OCI-LY3 (cell line): ENCODE measurements at regions not wholly inside any gene's neighbourhood (a gene's known extent, or its start where the extent isn't known, plus 50 kb on each side); places are given as distances from the start of the nearest gene placed in this dataset.

Experiments used
- H2AFZ ChIP-seq: fragments of 200-600, 300-600 bp; shearing (Covaris generic); 2 replicates; pipeline ENCODE4 v1.6.0; 2014; ENCODE audit warnings: antibody characterized with exemption, low read depth, low read length
- H3K27ac ChIP-seq: fragments of 200-600, 300-600 bp; sonication (generic); 2 replicates; pipeline ENCODE4 v1.5.1; 2014; ENCODE audit warnings: mild to moderate bottlenecking, low read length, moderate library complexity, mixed read lengths
- H3K27me3 ChIP-seq: fragments of 200-600, 300-600 bp; sonication (generic); 2 replicates; pipeline ENCODE4 v1.6.1; 2014; ENCODE audit warnings: low read depth, low read length, mixed read lengths
- H3K36me3 ChIP-seq: fragments of 200-600, 300-600 bp; sonication (generic); replicated peaks from 2 replicates; pipeline ENCODE3; 2014; ENCODE audit warnings: low read depth, low read length, mixed read lengths
- H3K4me1 ChIP-seq: fragments of 300-600, 200-600 bp; sonication (generic); 2 replicates; pipeline ENCODE4 v1.6.1; 2014; ENCODE audit warnings: low read length, mixed read lengths
- H3K4me2 ChIP-seq: fragments of 200-600, 300-600 bp; sonication (generic); 2 replicates; pipeline ENCODE4 v1.6.1; 2014; ENCODE audit warnings: low read length, mixed read lengths
- H3K4me3 ChIP-seq: fragments of 300-600, 200-600 bp; sonication (generic); 2 replicates; pipeline ENCODE4 v1.5.1; 2014; ENCODE audit warnings: antibody characterized with exemption, mild to moderate bottlenecking, low read length, moderate library complexity
- H3K79me2 ChIP-seq: fragments of 300-600, 200-600 bp; shearing (Covaris generic); 2 replicates; pipeline ENCODE4 v1.6.1; 2014; ENCODE audit warnings: mild to moderate bottlenecking, low read length, mixed read lengths
- H3K9ac ChIP-seq: fragments of 300-600, 200-600 bp; shearing (Covaris generic); 2 replicates; pipeline ENCODE4 v1.6.0; 2014; ENCODE audit warnings: mild to moderate bottlenecking, low read length, moderate library complexity
- H3K9me3 ChIP-seq: fragments of 200-600, 300-600 bp; shearing (Covaris generic); 2 replicates; pipeline ENCODE4 v1.6.1; 2014; ENCODE audit warnings: low read length, mixed read lengths; ENCODE audit not compliant: insufficient read depth
- H4K20me1 ChIP-seq: fragments of 200-600, 300-600 bp; sonication (generic); 2 replicates; pipeline ENCODE4 v1.6.1; 2016; ENCODE audit warnings: low read length, mixed read lengths; ENCODE audit not compliant: insufficient read depth
- CTCF ChIP-seq: fragments of 200-600, 300-600 bp; sonication (generic); IDR thresholded peaks from 2 replicates; pipeline ENCODE4 v1.5.1; 2014; ENCODE audit warnings: antibody characterized with exemption, low read length, low read depth
- EZH2phosphoT487 ChIP-seq: fragments of 200-600 bp; shearing (Covaris generic); IDR thresholded peaks from 2 replicates; pipeline ENCODE4 v1.6.1; 2018; ENCODE audit warnings: antibody characterized with exemption, mixed run types, low read depth

GRCh38 chr13:81714513-81714912, 1373.6 kb upstream of the SPRY2 start:
- Histone ChIP-seq H3K36me3 (no peaks in the 10 kb centered on the region), H3K27ac (no peak overlapping the region), H2AFZ (no peak overlapping the region), H3K9ac (no peak overlapping the region), H3K4me3 (no peak overlapping the region), H3K4me2 (no peak overlapping the region), H3K4me1 (no peaks in the 10 kb centered on the region), H4K20me1 (no peaks in the 10 kb centered on the region), H3K27me3 (no peaks in the 10 kb centered on the region), H3K79me2 (no peaks in the 10 kb centered on the region), H3K9me3 (no peaks in the 10 kb centered on the region)
- TF ChIP-seq CTCF (peak; percentile 38), EZH2phosphoT487 (no peak)

GRCh38 chr13:81713201-81713600, 1372.3 kb upstream of the SPRY2 start:
- no peak overlapping the region for H3K4me3 ChIP-seq

GRCh38 chr13:81697826-81698225, 1356.9 kb upstream of the SPRY2 start:
- H3K4me1 ChIP-seq, result no peaks in the 10 kb centered on the region
- peaks cover 6% of the 10 kb centered on the region for H3K36me3 ChIP-seq
- H3K27ac ChIP-seq, result no peak overlapping the region
- peaks cover 14% of the 10 kb centered on the region; the same call in 1 of the 2 replicates for H3K9me3 ChIP-seq
- H3K9ac ChIP-seq, result no peak overlapping the region
- no peaks in the 10 kb centered on the region for H4K20me1 ChIP-seq
- H3K79me2 ChIP-seq, result no peaks in the 10 kb centered on the region
- no peak overlapping the region for H3K4me2 ChIP-seq
- no peak for TF ChIP-seq EZH2phosphoT487
- TF ChIP-seq CTCF, result no peak
- H3K4me3 ChIP-seq, result no peak overlapping the region
- no peaks in the 10 kb centered on the region for H3K27me3 ChIP-seq
- H2AFZ ChIP-seq, result no peak overlapping the region

More at GRCh38 chr13:81713201-81713600, 1372.3 kb upstream of the SPRY2 start:
- H3K4me1 ChIP-seq, result no peaks in the 10 kb centered on the region
- no peak for TF ChIP-seq CTCF
- no peak for TF ChIP-seq EZH2phosphoT487
- no peak overlapping the region for H3K27ac ChIP-seq
- no peaks in the 10 kb centered on the region for H3K79me2 ChIP-seq
- H3K27me3 ChIP-seq, result no peaks in the 10 kb centered on the region
- no peaks in the 10 kb centered on the region for H4K20me1 ChIP-seq
- no peaks in the 10 kb centered on the region for H3K36me3 ChIP-seq
- H2AFZ ChIP-seq, result no peak overlapping the region
- no peak overlapping the region for H3K4me2 ChIP-seq
- H3K9me3 ChIP-seq, result no peaks in the 10 kb centered on the region
- no peak overlapping the region for H3K9ac ChIP-seq

GRCh38 chr13:81686877-81687276, 1346.0 kb upstream of the SPRY2 start:
- Histone ChIP-seq H4K20me1 (no peaks in the 10 kb centered on the region), H3K4me3 (no peak overlapping the region), H3K4me2 (no peak overlapping the region), H3K79me2 (no peaks in the 10 kb centered on the region), H2AFZ (no peak overlapping the region), H3K36me3 (no peaks in the 10 kb centered on the region), H3K9me3 (no peaks in the 10 kb centered on the region), H3K27ac (no peak overlapping the region), H3K9ac (no peak overlapping the region), H3K27me3 (no peaks in the 10 kb centered on the region), H3K4me1 (no peaks in the 10 kb centered on the region)
- TF ChIP-seq EZH2phosphoT487 (no peak), CTCF (no peak)
